Tibial nerve (tissue), 4 donors: ENCODE measurements at regions not wholly inside any gene's neighbourhood (a gene's known extent, or its start where the extent isn't known, plus 50 kb on each side); places are given as distances from the start of the nearest gene placed in this dataset.

Experiments used
- DNase-seq, 2 donors: peaks; one replicate each; pipeline ENCODE4 v3.0.0-alpha.2; 2019; ENCODE audit warnings: low spot score in 2 of 2
- H3K27ac ChIP-seq, 4 donors: fragments of 200-600 bp; sonication (generic) in 3 of 4; one replicate each; pipeline ENCODE4 v1.5.1; 2017 to 2019; ENCODE audit warnings: mild to moderate bottlenecking in 1 of 4
- H3K27me3 ChIP-seq, 2 donors: fragments of 200-600 bp; sonication (generic) in 1 of 2; one replicate each; pipeline versions ENCODE4 v1.5.1 to v1.6.0; 2017 to 2019
- H3K36me3 ChIP-seq, 3 donors: fragments of 200-600 bp; sonication (generic); one replicate each; pipeline ENCODE4 v1.5.1; 2018 to 2019
- H3K4me1 ChIP-seq, 4 donors: fragments of 200-600 bp; sonication (generic) in 3 of 4; one replicate each; pipeline ENCODE4 v1.5.1; 2017 to 2019
- H3K4me3 ChIP-seq, 4 donors: fragments of 200-600 bp; sonication (generic) in 3 of 4; one replicate each; pipeline ENCODE4 v1.5.1; 2017 to 2019; ENCODE audit warnings: mild to moderate bottlenecking in 1 of 4, moderate library complexity in 1 of 4
- H3K9me3 ChIP-seq, 4 donors: fragments of 200-600 bp; sonication (generic) in 3 of 4; one replicate each; pipeline ENCODE4 v1.5.1; 2017 to 2019
- EP300 ChIP-seq, 2 donors: sonication (generic); formaldehyde crosslinking; IDR thresholded peaks; one replicate each; pipeline ENCODE4 v1.6.1; 2017; ENCODE audit warnings: antibody characterized with exemption in 2 of 2, mild to moderate bottlenecking in 1 of 2
- POLR2A ChIP-seq, 2 donors: fragments of 450-650 bp; IDR thresholded peaks; one replicate each; pipeline ENCODE4 v1.6.1; 2017; ENCODE audit warnings: antibody characterized with exemption in 2 of 2, mild to moderate bottlenecking in 2 of 2, moderate library complexity in 2 of 2
- WGBS, 2 donors: methylation state at CpG; one replicate each; pipeline ENCODE4 v1.1.5; 2018; 5-methylcytosine and 5-hydroxymethylcytosine counted together
- TF ChIP-seq, protein P1 (sequence below), 5 experiments: fragments of 200-600 bp in 3 of 5; fragments of 450-650 bp in 2 of 5; sonication (generic) in 3 of 5; IDR thresholded peaks; one replicate each; pipeline ENCODE4 v1.5.1; 2016 to 2019; ENCODE audit warnings: antibody characterized with exemption in 5 of 5, mild to moderate bottlenecking in 3 of 5, moderate library complexity in 2 of 5

GRCh38 chr7:156062286-156062685 lies 250.0 kb upstream of the SHH start:
- H3K9me3 ChIP-seq = no peaks in the 10 kb centered on the region
- no peaks in the 10 kb centered on the region for H3K4me1 ChIP-seq
- no peak for DNase-seq
- H3K4me3 ChIP-seq = no peak overlapping the region
- no peaks in the 10 kb centered on the region for H3K27me3 ChIP-seq
- 89 to 90% methylated on average over 9 of the region's 9 CpGs for WGBS, 2 donors
- H3K36me3 ChIP-seq = no peaks in the 10 kb centered on the region
- TF ChIP-seq, protein P1, sequence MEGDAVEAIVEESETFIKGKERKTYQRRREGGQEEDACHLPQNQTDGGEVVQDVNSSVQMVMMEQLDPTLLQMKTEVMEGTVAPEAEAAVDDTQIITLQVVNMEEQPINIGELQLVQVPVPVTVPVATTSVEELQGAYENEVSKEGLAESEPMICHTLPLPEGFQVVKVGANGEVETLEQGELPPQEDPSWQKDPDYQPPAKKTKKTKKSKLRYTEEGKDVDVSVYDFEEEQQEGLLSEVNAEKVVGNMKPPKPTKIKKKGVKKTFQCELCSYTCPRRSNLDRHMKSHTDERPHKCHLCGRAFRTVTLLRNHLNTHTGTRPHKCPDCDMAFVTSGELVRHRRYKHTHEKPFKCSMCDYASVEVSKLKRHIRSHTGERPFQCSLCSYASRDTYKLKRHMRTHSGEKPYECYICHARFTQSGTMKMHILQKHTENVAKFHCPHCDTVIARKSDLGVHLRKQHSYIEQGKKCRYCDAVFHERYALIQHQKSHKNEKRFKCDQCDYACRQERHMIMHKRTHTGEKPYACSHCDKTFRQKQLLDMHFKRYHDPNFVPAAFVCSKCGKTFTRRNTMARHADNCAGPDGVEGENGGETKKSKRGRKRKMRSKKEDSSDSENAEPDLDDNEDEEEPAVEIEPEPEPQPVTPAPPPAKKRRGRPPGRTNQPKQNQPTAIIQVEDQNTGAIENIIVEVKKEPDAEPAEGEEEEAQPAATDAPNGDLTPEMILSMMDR (IDR thresholded peaks at IDR 0.05) = no peak
- TF ChIP-seq EP300 (IDR thresholded peaks at IDR 0.05) (no peak), POLR2A (IDR thresholded peaks at IDR 0.05) (no peak)
- no peak overlapping the region for H3K27ac ChIP-seq

- no peak overlapping the region for H3K4me3 ChIP-seq
- H3K36me3 ChIP-seq = no peaks in the 10 kb centered on the region
- TF ChIP-seq EP300 (IDR thresholded peaks at IDR 0.05) = no peak
- 85 to 86% methylated on average over 11 of the region's 11 CpGs for WGBS, 2 donors
- DNase-seq = no peak
- no peaks in the 10 kb centered on the region for H3K27me3 ChIP-seq
- H3K9me3 ChIP-seq = no peaks in the 10 kb centered on the region
- no peaks in the 10 kb centered on the region for H3K4me1 ChIP-seq
- H3K27ac ChIP-seq = no peak overlapping the region
Observed at GRCh38 chr7:156061689-156062255, 249.5 kb upstream of the SHH start.

GRCh38 chr7:156060925-156061324 lies 248.7 kb upstream of the SHH start:
- Histone ChIP-seq H3K27me3 (no peaks in the 10 kb centered on the region), H3K9me3 (no peaks in the 10 kb centered on the region), H3K27ac (no peak overlapping the region), H3K4me3 (no peak overlapping the region), H3K36me3 (no peaks in the 10 kb centered on the region), H3K4me1 (no peaks in the 10 kb centered on the region)
- 88 to 90% methylated on average over 13 to 15 of the region's 15 CpGs for WGBS, 2 donors
- TF ChIP-seq POLR2A (IDR thresholded peaks at IDR 0.05) = no peak
- TF ChIP-seq, protein P1 (IDR thresholded peaks at IDR 0.05) = no peak
- no peak for DNase-seq

DNA sequence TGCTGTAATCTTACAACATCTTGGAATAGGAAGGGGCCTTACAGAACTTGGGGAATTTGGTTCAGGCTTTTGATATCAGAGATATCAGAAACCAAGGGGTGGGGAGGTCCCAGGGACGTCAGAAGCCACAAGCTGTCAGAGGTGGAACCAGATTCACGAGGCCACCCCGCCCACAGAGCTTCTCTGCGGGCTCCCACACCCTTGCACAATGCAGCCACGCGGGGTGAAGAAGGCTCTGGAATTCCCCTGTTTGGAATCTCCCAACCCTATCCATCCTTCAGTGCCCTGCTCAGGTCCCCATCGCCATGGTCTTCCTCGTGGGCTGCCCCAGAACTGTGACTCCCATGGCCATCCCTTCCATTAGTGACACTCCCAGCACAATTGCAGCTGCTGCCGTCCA lies 247.1 kb upstream of the SHH start:
- 80 to 89% methylated on average over 9 of the region's 9 CpGs for WGBS, 2 donors
- no peak for DNase-seq
- no peak overlapping the region for H3K4me3 ChIP-seq
- no peaks in the 10 kb centered on the region for H3K4me1 ChIP-seq
- no peaks in the 10 kb centered on the region for H3K27me3 ChIP-seq
- no peak overlapping the region for H3K27ac ChIP-seq
- no peaks in the 10 kb centered on the region for H3K9me3 ChIP-seq
- no peaks in the 10 kb centered on the region for H3K36me3 ChIP-seq
- TF ChIP-seq POLR2A (IDR thresholded peaks at IDR 0.05) = no peak
- TF ChIP-seq, protein P1 (IDR thresholded peaks at IDR 0.05) = no peak
- TF ChIP-seq EP300 (IDR thresholded peaks at IDR 0.05) = no peak

DNA sequence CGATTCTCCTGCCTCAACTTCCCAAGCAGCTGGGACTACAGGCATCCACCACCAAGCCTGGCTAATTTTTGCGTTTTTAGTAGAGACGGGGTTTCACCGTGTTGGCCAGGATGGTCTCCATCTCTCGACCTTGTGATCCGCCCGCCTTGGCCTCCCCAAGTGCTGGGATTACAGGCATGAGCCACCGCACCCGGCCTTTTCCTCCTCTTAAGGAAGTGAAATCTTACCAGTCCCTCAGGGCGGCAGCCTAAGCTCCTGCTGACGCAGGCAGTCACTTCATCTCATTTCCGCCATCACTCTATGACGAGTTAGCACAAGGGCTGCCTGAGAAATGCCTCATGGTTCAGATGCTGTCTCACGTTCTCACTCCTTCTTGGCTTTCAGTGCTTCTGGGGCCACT lies 246.0 kb upstream of the SHH start:
- no peak overlapping the region for H3K27ac ChIP-seq
- WGBS, 2 donors = 89% methylated on average over 14 of the region's 14 CpGs
- TF ChIP-seq EP300 (IDR thresholded peaks at IDR 0.05) (no peak), POLR2A (IDR thresholded peaks at IDR 0.05) (no peak)
- TF ChIP-seq, protein P1 (IDR thresholded peaks at IDR 0.05) = no peak
- DNase-seq = no peak
- H3K4me1 ChIP-seq = no peaks in the 10 kb centered on the region
- no peak overlapping the region for H3K4me3 ChIP-seq
- no peaks in the 10 kb centered on the region for H3K9me3 ChIP-seq
- no peaks in the 10 kb centered on the region for H3K27me3 ChIP-seq
- H3K36me3 ChIP-seq = no peaks in the 10 kb centered on the region

DNA sequence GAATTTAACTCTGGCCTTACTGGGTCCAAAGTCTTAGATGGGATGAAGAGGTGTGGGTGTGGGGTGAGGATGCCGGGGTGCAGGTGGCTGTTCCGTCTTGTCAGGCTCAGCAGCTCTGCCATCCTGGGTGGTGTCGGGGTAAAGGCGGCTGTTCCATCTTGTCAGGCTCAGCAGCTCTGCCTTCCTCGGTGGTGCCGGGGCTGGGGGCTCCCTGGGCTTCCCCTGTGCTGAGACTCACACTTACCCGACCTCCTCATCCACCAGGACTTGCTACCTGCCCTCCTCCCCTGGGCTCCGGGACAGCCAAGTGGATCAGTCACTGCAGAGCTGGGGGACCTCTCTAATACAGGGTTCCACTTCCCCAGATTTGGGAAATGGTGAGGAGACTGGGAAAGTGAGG lies 244.3 kb upstream of the SHH start:
- Histone ChIP-seq H3K27ac (no peak overlapping the region), H3K9me3 (no peaks in the 10 kb centered on the region), H3K36me3 (no peaks in the 10 kb centered on the region), H3K4me1 (no peaks in the 10 kb centered on the region), H3K4me3 (no peak overlapping the region), H3K27me3 (no peaks in the 10 kb centered on the region)
- WGBS, 2 donors = 75 to 83% methylated on average over 8 of the region's 8 CpGs
- TF ChIP-seq EP300 (IDR thresholded peaks at IDR 0.05) (no peak), POLR2A (IDR thresholded peaks at IDR 0.05) (no peak)
- TF ChIP-seq, protein P1 (IDR thresholded peaks at IDR 0.05) = no peak
- DNase-seq = no peak
